AG09309 (cell line): ENCODE measurements at regions not wholly inside any gene's neighbourhood (a gene's known extent, or its start where the extent isn't known, plus 50 kb on each side); places are given as distances from the start of the nearest gene placed in this dataset.

Source experiments
- DNase-seq: peaks from one replicate; pipeline ENCODE4 v3.0.0-alpha.2; 2010; ENCODE audit warnings: low read depth
- H3K4me3 ChIP-seq: 2 replicates; pipeline ENCODE4 v1.5.1; 2011; ENCODE audit warnings: mild to moderate bottlenecking, low read depth, low read length, moderate library complexity; ENCODE audit not compliant: control insufficient read depth
- CTCF ChIP-seq: IDR thresholded peaks from 2 replicates; pipeline ENCODE4 v1.5.1; 2011; ENCODE audit warnings: mild to moderate bottlenecking, low read depth, low read length, inconsistent platforms; ENCODE audit not compliant: insufficient read depth, control insufficient read depth; ENCODE audit errors: missing control alignments

DNA sequence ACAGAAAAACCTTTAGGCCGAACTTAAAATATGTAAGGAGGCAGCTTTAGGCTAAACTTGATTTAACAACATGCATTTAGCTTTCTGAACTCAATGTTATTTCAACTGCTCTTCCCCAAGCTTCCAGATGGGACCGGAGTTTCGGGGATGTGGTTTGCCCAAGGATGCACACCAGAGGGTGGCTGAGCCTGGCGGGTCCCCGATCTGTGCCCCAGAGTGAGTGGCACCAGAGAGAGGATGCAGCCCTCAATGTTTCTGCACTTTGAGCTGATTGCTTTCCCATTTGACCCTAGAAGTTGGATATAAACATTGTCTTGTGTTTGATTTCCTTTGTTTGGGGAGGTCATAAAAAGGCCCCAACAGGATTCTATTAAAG is 348.0 kb upstream of the TNRC6C start:
- DNase-seq: no peak
- no peak for TF ChIP-seq CTCF
- H3K4me3 ChIP-seq: no peak overlapping the region

GRCh38 chr17:77610972-77611521 is 347.5 kb upstream of the TNRC6C start:
- TF ChIP-seq CTCF: no peak

DNA sequence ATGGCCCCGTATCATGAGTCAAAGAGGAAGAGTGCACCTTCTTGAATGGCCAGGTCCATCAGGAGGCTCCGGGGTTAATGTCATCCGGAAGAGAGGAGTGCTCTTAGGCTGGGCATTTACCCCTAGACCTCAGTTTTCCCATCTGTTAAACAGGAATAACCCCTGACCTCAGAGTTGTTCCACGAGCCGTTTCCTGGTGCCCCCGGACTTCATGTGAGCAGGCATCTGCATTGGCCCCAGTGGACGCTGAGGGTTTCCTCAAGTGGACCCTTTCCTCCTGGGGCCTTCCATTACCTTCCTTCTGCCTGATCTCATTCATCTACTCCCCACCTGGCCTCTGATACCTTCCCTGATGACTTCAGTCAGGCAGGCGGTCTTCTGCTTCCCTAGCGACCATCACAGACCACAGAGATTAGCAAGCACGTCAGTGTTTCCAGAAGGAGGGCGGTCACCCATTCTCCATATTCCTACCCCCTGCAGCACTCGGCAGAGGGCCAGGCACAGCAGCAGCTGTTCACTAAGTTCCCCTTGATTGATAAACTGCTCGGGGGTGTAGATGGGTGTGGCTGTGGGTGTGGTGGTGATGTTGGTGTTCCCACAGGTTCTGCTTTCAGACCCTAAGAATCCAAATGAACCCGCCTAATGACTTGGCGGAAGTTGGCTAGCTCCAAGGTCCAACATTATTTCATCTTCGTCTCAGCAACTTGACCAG is 346.6 kb upstream of the TNRC6C start:
- H3K4me3 ChIP-seq: no peak overlapping the region
- no peak for TF ChIP-seq CTCF
- no peak for DNase-seq

More at GRCh38 chr17:77610972-77611521, 347.5 kb upstream of the TNRC6C start:
- peak; percentile 54 for DNase-seq
- no peak overlapping the region for H3K4me3 ChIP-seq

DNA sequence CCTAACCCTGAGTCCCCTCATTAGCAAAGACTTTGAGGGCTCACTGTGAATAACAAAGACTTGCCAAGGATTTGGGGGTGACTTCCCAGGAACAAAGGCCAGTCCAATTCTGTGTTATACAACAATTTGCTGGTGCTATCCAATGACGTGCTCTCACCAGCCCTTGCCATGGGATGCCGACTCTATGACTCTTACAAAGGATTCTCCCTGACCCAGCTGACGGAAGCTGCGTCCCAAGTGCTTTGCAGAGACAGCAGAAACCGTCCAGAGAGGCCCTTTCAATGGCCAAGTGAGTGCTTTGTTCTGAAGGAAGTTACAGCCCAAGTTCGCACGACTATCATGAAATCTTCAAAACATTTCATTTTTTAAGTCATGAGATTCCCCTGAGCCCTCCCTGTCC is 345.3 kb upstream of the TNRC6C start:
- TF ChIP-seq CTCF: no peak
- H3K4me3 ChIP-seq: no peak overlapping the region
- no peak for DNase-seq

- no peak for DNase-seq
- H3K4me3 ChIP-seq: no peak overlapping the region
- TF ChIP-seq CTCF: no peak
These were observed 344.9 kb upstream of the TNRC6C start for GRCh38 chr17:77613627-77614026.

- no peak for DNase-seq
- H3K4me3 ChIP-seq: no peak overlapping the region
- TF ChIP-seq CTCF: no peak
These were observed 342.7 kb upstream of the TNRC6C start for GRCh38 chr17:77615703-77616253.

- DNase-seq: no peak
- H3K4me3 ChIP-seq: no peak overlapping the region
These were observed 342.2 kb upstream of the TNRC6C start for GRCh38 chr17:77616254-77616731.

More at GRCh38 chr17:77616254-77616731, 342.2 kb upstream of the TNRC6C start:
- no peak for TF ChIP-seq CTCF
